Epithelial cell of proximal tubule (primary cell): ENCODE measurements at regions not wholly inside any gene's neighbourhood (a gene's known extent, or its start where the extent isn't known, plus 50 kb on each side); places are given as distances from the start of the nearest gene placed in this dataset.

Experiments
- DNase-seq: peaks from one replicate; pipeline ENCODE4 v3.0.0-alpha.2; 2011; ENCODE audit warnings: low read depth
- H3K4me3 ChIP-seq: 2 replicates; pipeline ENCODE4 v1.5.1; 2011; ENCODE audit warnings: low read depth, mild to moderate bottlenecking, low read length
- CTCF ChIP-seq: conservative IDR thresholded peaks from 2 replicates; pipeline ENCODE4 v1.5.1; 2012; ENCODE audit warnings: low read depth, mild to moderate bottlenecking, low read length

GRCh38 chr5:148949841-148950470 lies 112.9 kb downstream of the SH3TC2 start:
- no peak overlapping the region for H3K4me3 ChIP-seq
- no peak for DNase-seq
- no peak for TF ChIP-seq CTCF

DNA sequence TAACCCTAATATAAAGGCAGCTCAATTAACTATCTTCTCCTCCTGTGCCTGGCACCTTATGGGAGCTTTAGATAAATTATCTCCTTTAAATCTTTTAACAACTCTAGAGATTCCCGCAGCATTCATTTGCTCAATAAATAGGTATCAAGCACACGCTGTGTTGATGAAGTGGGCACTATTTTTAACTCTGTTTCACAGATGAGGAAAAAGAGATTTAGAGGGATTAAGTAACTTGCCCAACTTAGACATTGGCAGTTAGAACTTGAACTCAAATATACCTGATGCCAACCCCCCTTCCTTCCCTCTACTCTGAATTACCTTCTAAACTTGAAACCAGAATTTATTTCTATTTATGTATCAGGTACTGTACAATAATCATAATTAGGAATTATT lies 112.4 kb downstream of the SH3TC2 start:
- H3K4me3 ChIP-seq = no peak overlapping the region
- no peak for TF ChIP-seq CTCF
- no peak for DNase-seq

DNA sequence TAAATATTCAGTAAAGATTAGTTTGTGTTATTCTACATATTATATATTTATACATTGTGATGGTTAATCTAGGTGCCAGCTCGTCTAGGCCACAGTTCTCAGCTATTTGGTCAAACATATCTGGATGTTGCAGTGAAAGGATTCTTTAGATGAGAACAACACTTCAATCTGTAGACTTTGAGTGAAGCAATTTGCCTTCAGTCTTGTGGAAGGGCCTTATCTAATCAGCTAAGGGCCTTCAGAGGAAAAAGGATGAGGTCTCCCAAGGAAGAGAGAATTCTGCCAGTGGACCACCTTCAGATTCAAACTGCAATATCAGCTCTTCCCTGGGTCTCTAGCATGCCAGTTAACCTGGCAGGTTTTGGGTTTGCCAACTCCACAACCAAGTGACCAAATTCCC lies 112.0 kb downstream of the SH3TC2 start:
- no peak for TF ChIP-seq CTCF
- DNase-seq = no peak
- H3K4me3 ChIP-seq = no peak overlapping the region

- no peak for TF ChIP-seq CTCF
- no peak for DNase-seq
Observed at GRCh38 chr5:148951612-148952011, 111.2 kb downstream of the SH3TC2 start.

DNA sequence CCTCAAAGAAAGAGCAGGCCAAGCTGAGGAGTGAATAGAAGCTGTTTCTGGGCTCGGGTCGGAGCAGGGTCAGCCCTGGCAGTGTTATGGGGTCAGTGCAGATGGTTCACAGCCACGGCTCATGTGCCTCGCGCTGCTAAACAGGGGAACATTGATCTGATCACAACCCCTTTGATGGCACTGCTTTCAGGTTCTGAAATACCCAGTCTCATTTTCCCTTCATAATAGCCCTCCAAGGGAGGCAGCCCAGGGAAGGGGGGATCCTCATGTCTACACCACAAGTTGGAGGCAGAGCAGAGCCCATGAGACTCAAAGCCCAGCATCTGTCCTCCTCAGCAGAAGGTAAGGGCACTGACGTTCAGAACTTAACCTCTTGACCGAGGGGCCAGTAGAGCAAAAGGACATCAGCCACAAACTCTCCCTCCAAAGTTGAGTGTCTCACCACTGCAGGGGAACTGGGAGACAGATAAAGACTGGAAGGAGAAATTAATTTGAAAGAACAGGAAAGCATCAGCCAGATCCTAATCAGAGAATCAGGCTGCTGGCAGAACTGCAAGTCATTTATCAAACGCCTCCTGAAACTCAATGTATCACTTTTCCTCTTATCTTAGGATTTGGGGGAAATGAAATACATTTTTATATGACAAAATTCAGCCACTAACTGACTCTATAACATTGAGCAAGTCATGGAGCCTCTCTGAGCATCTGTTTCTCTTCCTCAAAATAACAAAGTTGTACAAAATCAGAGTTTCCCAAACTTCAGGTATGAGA lies 110.6 kb downstream of the SH3TC2 start:
- no peak for TF ChIP-seq CTCF
- no peak for DNase-seq
- no peak overlapping the region for H3K4me3 ChIP-seq

More at GRCh38 chr5:148951612-148952011, 111.2 kb downstream of the SH3TC2 start:
- no peak overlapping the region for H3K4me3 ChIP-seq

DNA sequence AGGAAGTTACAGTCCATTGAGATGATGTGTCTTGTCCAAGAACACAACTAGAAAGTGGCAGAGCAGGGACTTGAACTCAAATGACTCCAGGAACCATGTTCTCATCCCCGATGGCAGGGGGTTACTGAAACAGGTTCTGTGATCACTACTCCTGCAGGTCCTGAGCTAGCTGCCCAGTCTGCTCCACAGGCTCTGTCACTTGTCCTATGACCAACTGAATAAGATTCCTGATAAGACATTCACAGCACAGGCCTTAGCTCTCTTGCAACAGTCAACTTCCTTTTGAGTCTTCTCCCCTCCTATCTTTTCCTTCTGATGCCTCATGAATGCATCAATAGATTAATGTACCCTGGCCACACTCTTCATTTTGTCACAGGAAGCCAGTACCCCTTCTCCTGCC lies 109.2 kb downstream of the SH3TC2 start:
- no peak for DNase-seq
- TF ChIP-seq CTCF = no peak

More for the DNA sequence above, 109.2 kb downstream of the SH3TC2 start:
- no peak overlapping the region for H3K4me3 ChIP-seq
